Spleen (tissue), 11 donors: ENCODE measurements at regions not wholly inside any gene's neighbourhood (a gene's known extent, or its start where the extent isn't known, plus 50 kb on each side); places are given as distances from the start of the nearest gene placed in this dataset.

Source experiments
- DNase-seq: peaks from one replicate; pipeline ENCODE4 v3.0.0-alpha.2; 2020
- H3K27ac ChIP-seq, 8 donors: fragments of 200-600 bp; sonication (generic) in 7 of 8; 1 replicate in 4 of 8; 2 replicates in 4 of 8; pipeline versions ENCODE4 v1.5.0 to v1.8.0; 2016 to 2021; ENCODE audit warnings: inconsistent platforms in 4 of 8, mild to moderate bottlenecking in 4 of 8, moderate library complexity in 1 of 8
- H3K27me3 ChIP-seq, 7 donors: fragments of 200-600 bp; sonication (generic) in 6 of 7; replicated peaks in 1 of 7; 1 replicate in 4 of 7; 2 replicates in 3 of 7; pipeline versions ENCODE4 v1.5.0 to v1.8.0; 2016 to 2021; ENCODE audit warnings: inconsistent platforms in 3 of 7, mild to moderate bottlenecking in 1 of 7
- H3K36me3 ChIP-seq, 6 donors: fragments of 200-600 bp; sonication (generic) in 5 of 6; 1 replicate in 4 of 6; 2 replicates in 2 of 6; pipeline versions ENCODE4 v1.5.0 to v1.8.0; 2016 to 2021; ENCODE audit warnings: inconsistent platforms in 2 of 6
- H3K4me1 ChIP-seq, 6 donors: fragments of 200-600 bp; sonication (generic) in 5 of 6; 1 replicate in 3 of 6; 2 replicates in 3 of 6; pipeline versions ENCODE4 v1.5.0 to v1.8.0; 2016 to 2021; ENCODE audit warnings: inconsistent platforms in 3 of 6
- H3K4me3 ChIP-seq, 8 donors: fragments of 200-600 bp; sonication (generic) in 7 of 8; 1 replicate in 4 of 8; 2 replicates in 4 of 8; pipeline versions ENCODE4 v1.5.0 to v1.8.0; 2016 to 2021; ENCODE audit warnings: inconsistent platforms in 4 of 8, mild to moderate bottlenecking in 4 of 8, moderate library complexity in 2 of 8
- H3K9me3 ChIP-seq, 8 donors: fragments of 200-600 bp; sonication (generic) in 7 of 8; 1 replicate in 4 of 8; 2 replicates in 4 of 8; pipeline versions ENCODE4 v1.5.0 to v1.8.0; 2016 to 2021; ENCODE audit warnings: inconsistent platforms in 4 of 8
- CTCF ChIP-seq, 11 experiments: fragments of 200-600 bp in 7 of 11; fragments of 450-650 bp in 4 of 11; sonication (generic) in 4 of 11; IDR thresholded peaks in 8 of 11; conservative IDR thresholded peaks in 3 of 11; 1 replicate in 7 of 11; 2 replicates in 4 of 11; pipeline versions ENCODE4 v1.4.0 to v1.8.0; 2016 to 2021; ENCODE audit warnings: antibody characterized with exemption in 11 of 11, inconsistent platforms in 4 of 11, mild to moderate bottlenecking in 1 of 11
- POLR2A ChIP-seq, 3 donors: fragments of 450-650 bp; IDR thresholded peaks; one replicate each; pipeline ENCODE4 v1.5.1; 2017; ENCODE audit warnings: antibody characterized with exemption in 3 of 3, mild to moderate bottlenecking in 1 of 3
- POLR2AphosphoS5 ChIP-seq, 3 donors: sonication (generic); formaldehyde crosslinking; IDR thresholded peaks; one replicate each; pipeline ENCODE4 v1.5.1; 2017; ENCODE audit warnings: antibody characterized with exemption in 3 of 3
- WGBS, 5 donors: extraction: QIAGEN DNeasy Blood & Tissue Kit in 3 of 5; methylation state at CpG; one replicate each; pipeline versions ENCODE4 v1.1.5 to v1.1.7; 2013 to 2018; 5-methylcytosine and 5-hydroxymethylcytosine counted together
- intact Hi-C: fragments of 100-400 bp; cut with DNase I; formaldehyde crosslinking; loops from one replicate; pipeline ENCODE4 v1.15.0; 2023; ENCODE audit warnings: low total_unique reads
- donor health status: healthy with polysubstance abuse.
- donor health status: DM: no; HTN: no; CAD: no; lungs with moderate emphysema.
- donor health status: DM: no; HTN: no; CAD: no.
- donor health status: Bipolar disorder and iron deficiency.
- donor health status: healthy.
- donor health status: DM: no; HTN: no; CAD: no.
- donor health status: DM: yes; HTN: yes; CAD: no.

DNA sequence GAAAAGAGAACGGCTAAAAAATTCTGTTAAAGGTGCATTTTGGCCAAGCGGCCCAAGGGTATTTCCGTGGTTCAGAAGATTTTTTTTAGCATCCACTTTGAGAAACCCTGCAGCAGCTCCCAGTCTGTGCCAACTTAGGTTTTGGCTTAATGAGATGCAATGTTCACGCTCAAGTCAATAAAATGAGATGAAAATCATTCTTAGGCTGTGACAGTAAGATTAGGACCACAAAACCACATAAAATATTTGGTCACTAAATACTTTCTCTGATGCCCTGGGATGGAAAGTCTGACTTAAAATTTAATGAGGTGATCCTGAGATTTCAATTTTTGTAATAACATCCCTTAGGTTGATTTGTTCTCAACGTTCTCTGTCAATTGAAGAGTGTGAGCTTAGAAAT is 74.2 kb upstream of the FHL2 start:
- no peak overlapping the region for H3K4me3 ChIP-seq
- H3K27ac ChIP-seq, result no peak overlapping the region
- H3K9me3 ChIP-seq, result no peaks in the 10 kb centered on the region
- no peak for DNase-seq
- TF ChIP-seq CTCF (IDR thresholded peaks at IDR 0.05 in 8 of 11, conservative IDR thresholded peaks at IDR 0.05 in 3 of 11), result no peak
- no peak for TF ChIP-seq POLR2AphosphoS5 (IDR thresholded peaks at IDR 0.05)
- no peak for TF ChIP-seq POLR2A (IDR thresholded peaks at IDR 0.05)
- H3K36me3 ChIP-seq, result no peaks in the 10 kb centered on the region
- peaks cover 0 to 4% (median 0%) of the 10 kb centered on the region in 7 donors for H3K27me3 ChIP-seq
- intact Hi-C loops, result no loop called here
- no peaks in the 10 kb centered on the region for H3K4me1 ChIP-seq
- 67 to 92% (median 81%) methylated on average over 5 of the region's 5 CpGs for WGBS, 5 donors

DNA sequence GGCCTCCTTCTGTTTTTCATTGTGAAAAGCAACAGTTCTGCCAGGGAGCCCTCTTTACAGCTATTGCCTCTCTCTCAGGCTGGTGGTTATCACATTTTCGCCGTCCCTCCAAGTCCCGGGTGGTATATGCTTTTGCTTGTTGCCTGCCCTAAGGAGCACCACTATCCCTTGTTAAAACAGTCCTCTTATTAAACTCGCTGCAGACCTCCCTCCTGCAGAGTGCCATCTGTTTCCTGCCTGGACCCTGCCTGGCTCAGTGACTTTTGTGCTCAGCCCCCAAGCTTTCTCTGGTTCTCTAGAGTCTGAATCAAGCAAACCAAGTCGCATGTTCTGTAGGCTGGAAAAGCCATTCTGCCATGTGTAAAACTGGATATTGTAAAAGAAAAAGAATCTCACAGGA is 72.1 kb upstream of the FHL2 start:
- Histone ChIP-seq H3K36me3 (no peaks in the 10 kb centered on the region), H3K27me3 (peaks cover 0 to 13% (median 0%) of the 10 kb centered on the region in 7 donors), H3K4me1 (no peaks in the 10 kb centered on the region), H3K27ac (no peak overlapping the region), H3K4me3 (no peak overlapping the region), H3K9me3 (no peaks in the 10 kb centered on the region)
- intact Hi-C loops, result no loop called here
- no peak for DNase-seq
- 24 to 38% (median 29%) methylated on average over 5 of the region's 5 CpGs for WGBS, 5 donors
- TF ChIP-seq POLR2A (IDR thresholded peaks at IDR 0.05) (no peak), CTCF (IDR thresholded peaks at IDR 0.05 in 8 of 11, conservative IDR thresholded peaks at IDR 0.05 in 3 of 11) (no peak), POLR2AphosphoS5 (IDR thresholded peaks at IDR 0.05) (no peak)

- 91 to 97% (median 94%) methylated on average over 6 to 8 of the region's 8 CpGs for WGBS, 5 donors
- no peak for DNase-seq
- no peaks in the 10 kb centered on the region for H3K9me3 ChIP-seq
- no peak overlapping the region for H3K4me3 ChIP-seq
- intact Hi-C loops, result no loop called here
- TF ChIP-seq CTCF (IDR thresholded peaks at IDR 0.05 in 8 of 11, conservative IDR thresholded peaks at IDR 0.05 in 3 of 11), result no peak
- no peak for TF ChIP-seq POLR2AphosphoS5 (IDR thresholded peaks at IDR 0.05)
- TF ChIP-seq POLR2A (IDR thresholded peaks at IDR 0.05), result no peak
- peaks cover 0 to 14% (median 0%) of the 10 kb centered on the region in 7 donors for H3K27me3 ChIP-seq
- H3K27ac ChIP-seq, result no peak overlapping the region
- H3K4me1 ChIP-seq, result no peaks in the 10 kb centered on the region
- H3K36me3 ChIP-seq, result no peaks in the 10 kb centered on the region
Measured at GRCh38 chr2:105469781-105470180, 70.9 kb upstream of the FHL2 start.

- Histone ChIP-seq H3K9me3 (no peaks in the 10 kb centered on the region), H3K27ac (peak overlapping the region in 1 of 8 donors; percentile 5), H3K36me3 (no peaks in the 10 kb centered on the region), H3K4me1 (no peaks in the 10 kb centered on the region), H3K27me3 (peaks cover 0 to 10% (median 0%) of the 10 kb centered on the region in 7 donors), H3K4me3 (no peak overlapping the region)
- no peak for DNase-seq
- intact Hi-C loops, result no loop called here
- TF ChIP-seq POLR2AphosphoS5 (IDR thresholded peaks at IDR 0.05) (no peak), CTCF (IDR thresholded peaks at IDR 0.05 in 8 of 11, conservative IDR thresholded peaks at IDR 0.05 in 3 of 11) (no peak), POLR2A (IDR thresholded peaks at IDR 0.05) (no peak)
- WGBS, 5 donors, result 66 to 80% (median 73%) methylated on average over 8 of the region's 8 CpGs
Measured at GRCh38 chr2:105468582-105469042, 69.8 kb upstream of the FHL2 start.
